K562 (cell line): ENCODE measurements at regions not wholly inside any gene's neighbourhood (a gene's known extent, or its start where the extent isn't known, plus 50 kb on each side); places are given as distances from the start of the nearest gene placed in this dataset.

Experiments
- CHD2 ChIP-seq: IDR thresholded peaks from 2 replicates; pipeline ENCODE4 v1.6.1; 2011; ENCODE audit warnings: low read depth, low read length
- EP300 ChIP-seq: IDR thresholded peaks from 2 replicates; pipeline ENCODE4 v1.6.1; 2012; ENCODE audit warnings: low read length, improper control_type of control experiment
- FOXP1 ChIP-seq: sonication (generic); formaldehyde crosslinking; IDR thresholded peaks from 2 replicates; pipeline ENCODE4 v1.8.0; 2022; ENCODE audit warnings: mild to moderate bottlenecking, missing genetic modification reagents
- SMAD3 ChIP-seq: fragments of 450-650 bp; formaldehyde crosslinking; conservative IDR thresholded peaks from 2 replicates; pipeline ENCODE4 v1.4.0; 2020; ENCODE audit warnings: mild to moderate bottlenecking
- ZNF239 ChIP-seq: fragments of 250-450 bp; sonication (Bioruptor Pico); IDR thresholded peaks from 2 replicates; pipeline ENCODE4 v1.4.0; 2020; ENCODE audit warnings: mild to moderate bottlenecking
- ZNF274 ChIP-seq: IDR thresholded peaks from 2 replicates; pipeline ENCODE4 v1.6.1; 2011; ENCODE audit warnings: low read depth, mild to moderate bottlenecking, low read length, moderate library complexity, borderline replicate concordance

DNA sequence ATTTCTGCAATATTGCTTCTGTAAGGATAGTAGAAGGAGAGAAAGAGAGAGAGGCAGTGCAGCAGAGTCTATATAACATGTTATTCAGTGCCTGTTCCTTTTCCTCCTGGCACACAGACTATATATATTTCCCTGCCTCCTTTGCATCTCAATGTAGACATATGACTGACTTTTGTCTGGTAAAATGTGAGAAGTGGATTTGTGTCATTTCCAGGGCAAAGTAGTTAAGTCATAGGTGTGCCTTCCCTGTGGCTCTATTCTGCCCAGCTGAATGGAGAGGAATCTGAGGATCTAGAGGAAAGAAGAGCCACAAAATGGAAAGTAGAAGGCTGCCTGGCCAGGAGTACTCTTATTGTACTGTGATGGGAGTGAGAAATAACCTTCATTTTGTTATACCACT lies 54.6 kb upstream of the CADPS start:
- TF ChIP-seq ZNF239 (CRISPR knock-in tag), result no peak
- TF ChIP-seq SMAD3 (CRISPR knock-in tag), result no peak
- TF ChIP-seq ZNF274, result no peak
- TF ChIP-seq FOXP1 (CRISPR knock-in tag), result no peak
- no peak for TF ChIP-seq EP300
- TF ChIP-seq CHD2, result no peak
